Sigmoid colon (tissue), 6 donors: ENCODE measurements at regions not wholly inside any gene's neighbourhood (a gene's known extent, or its start where the extent isn't known, plus 50 kb on each side); places are given as distances from the start of the nearest gene placed in this dataset.

Source experiments
- DNase-seq: peaks from one replicate; pipeline ENCODE4 v3.0.0-alpha.2; 2019
- H3K27ac ChIP-seq, 4 donors: fragments of 200-600 bp; sonication (generic); one replicate each; pipeline ENCODE4 v1.5.1; 2016 to 2019; ENCODE audit warnings: mild to moderate bottlenecking in 1 of 4
- H3K27me3 ChIP-seq, 3 donors: fragments of 200-600 bp; sonication (generic); one replicate each; pipeline ENCODE4 v1.5.1; 2019; ENCODE audit warnings: mild to moderate bottlenecking in 1 of 3
- H3K36me3 ChIP-seq, 4 donors: fragments of 200-600 bp; sonication (generic); one replicate each; pipeline ENCODE4 v1.5.1; 2016 to 2019
- H3K4me1 ChIP-seq, 4 donors: fragments of 200-600 bp; sonication (generic); one replicate each; pipeline ENCODE4 v1.5.1; 2017 to 2019
- H3K4me3 ChIP-seq, 4 donors: fragments of 200-600 bp; sonication (generic); one replicate each; pipeline ENCODE4 v1.5.1; 2017 to 2019; ENCODE audit warnings: mild to moderate bottlenecking in 2 of 4, moderate library complexity in 1 of 4
- H3K9me3 ChIP-seq, 4 donors: fragments of 200-600 bp in 3 of 4; sonication (generic) in 3 of 4; one replicate each; pipeline versions ENCODE4 v1.5.1 to v1.6.1; 2013 to 2019
- CTCF ChIP-seq, 4 experiments: fragments of 450-650 bp in 3 of 4; fragments of 200-600 bp in 1 of 4; IDR thresholded peaks; one replicate each; pipeline ENCODE4 v1.5.1; 2016 to 2019; ENCODE audit warnings: antibody characterized with exemption in 4 of 4, mild to moderate bottlenecking in 3 of 4, moderate library complexity in 2 of 4
- EP300 ChIP-seq, 4 donors: sonication (generic); formaldehyde crosslinking; IDR thresholded peaks; one replicate each; pipeline ENCODE4 v1.6.1; 2017; ENCODE audit warnings: antibody characterized with exemption in 4 of 4
- POLR2A ChIP-seq, 2 donors: fragments of 450-650 bp; IDR thresholded peaks; one replicate each; pipeline ENCODE4 v1.6.1; 2016; ENCODE audit warnings: antibody characterized with exemption in 2 of 2, mild to moderate bottlenecking in 2 of 2, moderate library complexity in 2 of 2
- POLR2AphosphoS5 ChIP-seq, 4 donors: sonication (generic); formaldehyde crosslinking; IDR thresholded peaks; one replicate each; pipeline ENCODE4 v1.6.1; 2017; ENCODE audit warnings: antibody characterized with exemption in 4 of 4
- WGBS, 2 donors: extraction: QIAGEN DNeasy Blood & Tissue Kit; methylation state at CpG; one replicate each; pipeline ENCODE4 v1.1.7; 2013; 5-methylcytosine and 5-hydroxymethylcytosine counted together
- intact Hi-C: fragments of 100-400 bp; cut with DNase I; formaldehyde crosslinking; loops from one replicate; pipeline ENCODE4 v1.15.1; 2023
- donor health status: healthy with polysubstance abuse.
- donor health status: healthy.

DNA sequence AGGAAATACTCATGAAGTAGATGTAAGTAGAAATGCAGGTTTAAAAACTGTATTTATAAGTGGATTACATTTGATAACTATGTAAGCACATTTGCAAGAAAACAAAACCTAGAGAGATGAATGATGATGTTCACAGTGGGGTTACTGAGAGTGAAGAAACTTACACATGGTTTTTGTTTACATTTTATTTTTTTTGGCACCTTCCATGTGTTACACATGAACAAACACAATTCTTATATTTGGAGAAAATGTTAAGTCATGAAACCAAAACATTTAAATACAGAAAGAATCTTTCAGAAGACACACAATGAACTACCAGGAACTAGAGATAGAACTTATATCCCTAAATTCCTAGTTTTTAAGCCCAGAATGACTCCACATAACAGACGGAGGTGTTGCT, 51.5 kb upstream of the SPATA31E1 start:
- DNase-seq = no peak
- H3K9me3 ChIP-seq = no peaks in the 10 kb centered on the region
- TF ChIP-seq POLR2AphosphoS5 (IDR thresholded peaks at IDR 0.05) (no peak), EP300 (IDR thresholded peaks at IDR 0.05) (no peak), CTCF (IDR thresholded peaks at IDR 0.05) (no peak), POLR2A (IDR thresholded peaks at IDR 0.05) (no peak)
- H3K4me3 ChIP-seq = no peak overlapping the region
- intact Hi-C loops = no loop called here
- no peaks in the 10 kb centered on the region for H3K4me1 ChIP-seq
- no peak overlapping the region for H3K27ac ChIP-seq
- no peaks in the 10 kb centered on the region for H3K36me3 ChIP-seq
- H3K27me3 ChIP-seq = no peaks in the 10 kb centered on the region
- WGBS, 2 donors = 80 to 91% methylated on average over 1 of the region's 1 CpG
